ENCODE measurements at regions not wholly inside any gene's neighbourhood (a gene's known extent, or its start where the extent isn't known, plus 50 kb on each side); places are given as distances from the start of the nearest gene placed in this dataset.
A peak's percentile ranks its signal among the peaks of the same experiment; 100 is the strongest.

DNA sequence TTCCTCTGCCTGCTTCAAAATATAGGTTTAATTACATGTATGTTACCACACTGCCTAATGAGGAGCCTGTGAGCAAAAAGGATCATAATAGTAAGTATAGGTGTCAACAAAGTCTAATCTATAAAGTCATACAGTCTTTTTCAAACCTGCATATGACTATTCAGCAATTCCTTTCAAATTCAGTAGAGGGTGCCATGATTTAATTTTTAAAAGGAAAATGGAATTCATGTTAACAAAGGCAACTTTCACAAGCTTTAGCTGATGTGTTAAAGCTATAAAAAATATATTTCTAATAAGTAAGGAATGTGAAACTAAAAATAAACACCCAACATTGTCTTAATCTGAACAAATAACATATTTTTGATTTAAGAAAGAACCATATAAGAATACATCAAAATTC lies 52.1 kb downstream of the MPP7 start:
- peak; percentile 16 for DNase-seq (ENCODE audit: low spot score)

DNA sequence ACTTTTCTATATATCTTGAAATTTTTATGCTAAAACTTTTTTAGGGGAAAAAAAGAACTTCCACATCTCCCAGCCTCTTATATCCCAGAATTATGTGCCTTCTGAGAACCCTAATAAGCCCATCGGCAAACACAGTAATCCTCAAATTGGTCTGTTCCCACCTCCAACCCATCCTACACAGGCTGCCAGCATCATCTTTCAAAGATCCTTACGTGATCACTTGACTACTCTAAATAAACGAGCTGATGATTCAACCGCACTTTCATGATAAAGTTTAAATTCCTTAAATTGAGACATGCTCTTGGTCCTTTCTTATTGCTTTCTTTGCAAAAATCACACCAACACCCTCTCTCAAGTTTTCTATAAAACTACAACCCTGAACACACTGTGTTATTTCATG lies 52.5 kb downstream of the MPP7 start:
- DNase-seq (ENCODE audit: low spot score) = no peak

DNA sequence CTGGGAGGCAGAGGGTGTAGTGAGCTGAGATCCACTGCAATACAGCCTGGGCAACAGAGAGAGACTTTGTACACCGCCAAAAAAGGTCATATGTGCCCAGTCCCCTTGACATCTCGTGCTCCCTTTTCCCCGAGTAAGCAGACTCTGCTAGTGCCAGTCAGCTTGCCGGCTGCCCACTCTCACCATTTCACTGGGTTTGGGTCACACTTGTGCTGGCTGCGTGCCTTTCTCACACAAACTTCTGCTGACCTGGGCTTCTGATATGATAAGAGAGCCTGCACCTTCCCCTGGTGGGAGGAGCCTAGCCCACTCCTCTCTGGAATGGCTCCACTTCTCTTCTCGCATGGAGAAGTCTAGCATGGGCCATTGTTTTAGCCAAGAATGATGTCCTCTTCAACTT lies 53.4 kb downstream of the MPP7 start:
- DNase-seq (ENCODE audit: low spot score) = no peak

DNA sequence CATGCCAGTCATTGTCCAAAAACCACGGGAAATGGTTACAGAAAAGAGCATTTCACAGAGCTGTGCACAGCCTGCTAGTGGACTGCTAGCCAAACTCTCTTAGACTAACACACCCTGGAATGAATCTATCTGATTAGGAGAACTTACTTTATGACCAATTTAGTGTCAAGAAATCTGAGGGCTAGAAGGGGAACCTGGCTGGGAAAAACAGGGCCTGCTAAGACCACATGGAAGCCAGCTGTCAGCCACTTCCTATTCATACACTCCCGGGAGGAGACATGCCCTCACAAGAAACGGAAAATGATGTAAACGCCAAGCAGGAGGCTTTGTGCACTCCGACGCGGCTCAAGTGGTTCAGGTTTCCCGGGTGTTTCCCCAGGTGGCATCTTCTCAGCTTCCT lies 54.8 kb downstream of the MPP7 start:
- no peak for DNase-seq (ENCODE audit: low spot score)

DNA sequence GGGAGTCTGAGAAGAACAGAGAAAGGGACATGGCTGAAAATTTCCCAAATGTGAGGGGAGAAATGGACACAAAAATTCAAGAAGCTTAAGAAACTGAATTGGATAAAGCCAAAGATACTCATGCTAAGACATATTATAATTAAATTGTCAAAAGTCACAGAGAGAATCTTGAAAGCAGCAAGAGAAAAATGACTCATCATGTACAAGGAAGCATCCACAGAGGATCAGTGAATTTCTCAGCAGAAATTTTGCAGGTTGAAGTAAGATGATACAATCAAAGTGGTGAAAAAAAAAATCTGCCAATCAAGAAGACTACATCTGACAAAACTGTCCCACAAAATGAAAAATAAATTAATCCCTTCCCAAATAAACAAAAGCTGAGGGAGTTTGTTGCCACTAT lies 56.8 kb downstream of the MPP7 start:
- DNase-seq (ENCODE audit: low spot score) = no peak

DNA sequence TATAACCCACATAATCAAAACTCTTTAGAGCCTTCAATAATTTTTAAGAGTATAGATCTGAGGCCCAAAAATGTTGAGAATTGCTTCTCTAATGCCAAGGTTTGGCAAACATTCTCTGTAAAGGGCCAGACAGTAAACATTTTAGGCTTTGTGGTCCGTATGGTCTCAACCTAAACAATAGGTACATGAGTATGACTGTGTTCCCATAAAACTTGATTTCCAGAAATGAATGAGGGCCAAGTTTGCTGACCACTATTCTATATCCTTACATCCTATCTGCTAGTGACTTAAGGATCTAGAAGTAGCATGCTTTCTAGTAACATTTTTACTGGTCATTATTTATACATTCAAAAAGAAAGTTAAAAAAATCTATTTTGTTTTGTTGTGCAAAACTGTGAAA lies 58.9 kb downstream of the MPP7 start:
- no peak for DNase-seq (ENCODE audit: low spot score)

DNA sequence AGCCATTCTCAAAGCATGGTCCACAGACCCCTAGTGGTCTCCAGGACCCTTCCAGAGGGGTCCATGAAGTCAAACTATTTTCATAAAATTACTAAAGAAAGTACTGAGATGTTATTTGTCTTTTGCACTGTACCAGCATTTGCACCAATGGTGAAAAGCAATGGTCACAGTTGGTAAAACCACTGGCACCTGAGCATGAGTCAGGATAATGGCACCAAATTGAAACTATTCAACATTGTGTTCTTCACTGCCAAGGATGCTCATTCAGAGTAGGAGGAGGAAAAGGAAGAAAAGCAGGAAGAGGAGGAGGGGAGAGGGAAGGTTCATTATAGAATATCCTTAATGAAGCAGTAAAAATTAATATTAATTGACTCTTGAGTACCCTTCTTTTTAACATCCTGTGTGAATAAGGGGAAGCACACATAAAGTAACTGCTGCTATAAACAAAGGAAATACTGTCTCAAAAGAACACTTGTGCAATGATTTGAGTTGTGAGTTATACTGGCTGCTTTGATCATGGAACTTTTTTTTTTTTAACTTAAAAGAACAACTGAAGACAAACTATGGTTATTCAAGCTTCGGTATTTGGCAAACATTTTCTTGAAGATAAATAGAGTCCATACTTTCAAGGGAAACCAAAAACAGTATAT lies 60.2 kb downstream of the MPP7 start:
- no peak for DNase-seq (ENCODE audit: low spot score)

DNA sequence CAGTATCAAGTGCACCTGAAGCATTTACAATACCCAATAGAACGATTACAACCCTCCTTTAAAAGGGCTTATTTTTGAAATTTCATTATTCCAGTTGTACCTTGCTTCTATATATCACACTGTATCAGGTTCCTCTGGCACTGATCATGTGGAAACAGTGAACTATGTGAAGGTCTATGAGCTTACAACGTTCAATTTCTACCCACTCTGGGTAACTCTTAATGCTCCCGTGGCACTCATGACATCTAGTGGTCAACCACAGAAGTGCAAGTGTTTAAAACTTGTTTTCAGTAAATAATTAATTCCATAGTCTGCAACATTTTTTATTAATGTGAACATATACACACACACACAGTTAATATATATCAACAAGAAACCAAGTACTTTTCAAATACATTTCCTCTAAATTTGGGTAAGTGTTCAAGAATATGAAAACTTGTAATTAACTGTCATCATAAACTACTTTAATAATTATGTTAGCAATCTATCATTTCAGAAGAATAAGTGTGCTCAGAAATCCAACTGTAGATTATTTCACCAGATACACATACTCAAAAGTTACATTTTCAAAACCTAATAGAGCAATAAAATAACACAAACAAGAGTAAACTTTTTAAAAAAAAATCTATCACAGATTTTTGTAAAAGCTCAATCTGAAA lies 61.0 kb downstream of the MPP7 start:
- DNase-seq (ENCODE audit: low spot score) = peak; percentile 4

DNA sequence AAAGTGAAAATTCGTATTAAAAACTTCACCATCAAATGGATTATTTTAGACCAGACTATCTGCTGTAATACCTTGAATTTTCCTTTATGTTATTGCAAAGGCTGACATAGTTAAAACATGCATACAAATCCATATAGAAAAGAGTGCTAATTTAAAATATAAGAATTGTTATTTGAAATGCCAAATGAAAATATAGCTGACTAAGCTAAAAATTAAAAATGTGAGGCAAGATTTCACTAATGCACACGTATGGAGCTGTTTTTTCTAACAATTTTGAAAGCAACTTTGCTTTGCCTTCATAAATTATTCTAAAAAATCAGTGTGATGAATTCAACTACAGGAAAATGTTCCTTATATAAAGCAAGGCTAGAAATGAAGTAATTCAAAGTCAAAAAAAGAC lies 62.5 kb downstream of the MPP7 start:
- no peak for DNase-seq (ENCODE audit: low spot score)

DNA sequence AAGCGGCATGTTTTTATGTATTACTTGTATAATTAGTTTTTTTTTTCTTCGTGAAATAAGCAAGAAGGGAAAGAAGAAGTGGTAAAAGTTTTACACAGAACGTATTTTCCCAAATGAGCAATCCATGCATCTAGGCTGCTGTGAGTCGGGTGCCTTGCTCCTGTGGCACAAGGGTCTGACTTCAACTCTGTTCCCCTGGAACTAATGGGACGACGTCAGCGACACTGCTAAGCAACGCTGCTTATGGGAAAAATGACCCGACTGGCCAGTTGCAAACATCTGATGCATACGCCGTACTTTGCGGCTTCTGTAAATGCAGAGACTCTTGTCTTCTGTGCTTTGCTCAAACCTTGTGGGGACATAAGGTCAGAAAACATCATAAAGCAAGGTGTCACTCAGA lies 66.3 kb downstream of the MPP7 start:
- DNase-seq (ENCODE audit: low spot score) = no peak

DNA sequence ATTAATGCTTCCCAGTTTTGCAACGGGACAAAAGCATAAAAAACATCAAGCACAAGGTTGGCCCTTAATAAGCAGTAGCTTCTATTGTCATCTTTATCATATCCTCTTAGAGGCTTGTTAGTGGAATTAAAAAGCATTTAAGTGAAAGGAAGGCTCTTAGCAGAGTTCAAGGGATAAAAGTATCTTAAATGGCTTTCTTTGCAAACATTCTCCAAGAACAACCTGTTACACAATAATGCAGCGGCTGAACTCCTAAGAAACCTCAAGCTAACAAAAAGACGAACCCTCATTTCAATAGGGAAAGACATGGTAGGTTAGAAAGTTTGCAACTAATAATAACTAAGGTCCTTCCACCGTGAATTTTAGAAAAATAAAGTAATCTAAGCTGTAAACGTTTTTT lies 82.1 kb downstream of the MPP7 start:
- DNase-seq (ENCODE audit: low spot score) = no peak

DNA sequence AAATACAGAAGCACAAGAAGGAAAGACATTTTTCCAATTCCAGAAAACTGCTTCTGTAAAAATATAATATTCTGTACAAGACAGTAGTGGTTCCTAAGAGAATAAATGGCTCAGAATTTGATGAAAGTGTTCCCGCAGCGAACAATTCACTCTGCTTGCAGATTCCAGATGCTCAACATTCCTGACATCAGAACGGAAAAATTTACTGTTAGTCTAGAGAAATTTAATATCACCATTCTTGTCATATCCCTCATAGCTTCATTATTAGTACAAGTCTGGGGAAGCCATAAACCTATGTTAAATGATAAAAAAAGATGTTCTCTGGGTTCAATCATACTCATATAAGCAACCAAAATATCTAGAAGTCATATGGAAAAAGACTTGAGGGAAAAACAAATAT lies 83.6 kb downstream of the MPP7 start:
- DNase-seq (ENCODE audit: low spot score) = no peak

DNA sequence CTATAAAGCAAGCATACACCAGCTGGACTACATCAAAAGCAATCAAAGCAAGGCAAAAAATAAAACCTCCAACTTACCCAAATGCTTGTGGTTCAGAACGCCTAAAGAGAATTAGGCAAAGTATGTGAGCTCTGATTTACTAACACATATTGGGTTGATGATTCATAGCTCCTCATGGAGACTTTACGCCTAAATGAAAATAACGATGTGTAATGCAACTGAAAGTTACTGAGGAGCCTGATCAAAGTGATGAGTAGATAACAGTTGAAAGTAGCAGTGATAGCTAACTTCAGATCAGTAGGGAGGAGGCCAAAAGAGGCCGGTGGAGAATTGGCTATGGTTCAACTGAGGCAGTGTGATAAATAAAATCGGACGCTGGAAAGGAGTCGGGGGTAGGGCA lies 85.0 kb downstream of the MPP7 start:
- DNase-seq (ENCODE audit: low spot score) = no peak

DNA sequence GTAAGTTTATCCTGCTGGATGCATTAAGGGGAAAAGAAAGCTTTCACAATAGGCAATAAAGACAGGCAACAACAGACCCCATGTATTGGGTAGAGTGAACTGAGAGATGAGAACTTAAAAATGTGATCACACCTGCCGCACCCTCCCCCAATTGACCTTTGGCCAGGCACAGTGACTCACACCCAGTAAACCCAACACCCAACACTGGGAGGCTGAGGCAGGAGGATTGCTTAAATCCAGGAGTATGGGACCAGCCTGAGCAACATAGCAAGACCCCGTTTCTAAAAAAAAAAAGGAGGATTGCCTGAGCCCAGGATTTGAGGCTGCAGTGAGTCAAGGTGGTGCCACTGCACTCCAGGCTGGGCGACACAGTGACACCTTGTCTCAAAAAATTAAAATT lies 86.9 kb downstream of the MPP7 start:
- DNase-seq (ENCODE audit: low spot score) = no peak

DNA sequence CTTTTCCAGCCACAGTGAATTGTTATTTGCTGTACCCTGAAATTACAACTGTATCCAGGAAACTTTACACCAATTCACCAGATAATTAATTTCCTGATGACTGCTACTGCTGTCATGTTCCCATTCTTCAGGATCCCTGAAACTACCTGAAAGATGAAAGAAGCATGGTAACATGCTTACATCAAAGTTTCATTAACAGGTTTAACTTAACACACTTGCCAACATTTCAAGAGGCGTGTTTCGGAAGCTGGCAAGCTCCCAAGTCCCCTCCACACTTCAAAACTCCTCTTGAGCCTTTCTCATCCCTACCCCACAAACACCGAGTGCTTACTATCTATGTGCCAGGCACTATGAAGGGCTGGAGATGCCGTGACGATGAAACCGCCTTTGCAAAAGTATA lies 88.6 kb downstream of the MPP7 start:
- no peak for DNase-seq (ENCODE audit: low spot score)

DNA sequence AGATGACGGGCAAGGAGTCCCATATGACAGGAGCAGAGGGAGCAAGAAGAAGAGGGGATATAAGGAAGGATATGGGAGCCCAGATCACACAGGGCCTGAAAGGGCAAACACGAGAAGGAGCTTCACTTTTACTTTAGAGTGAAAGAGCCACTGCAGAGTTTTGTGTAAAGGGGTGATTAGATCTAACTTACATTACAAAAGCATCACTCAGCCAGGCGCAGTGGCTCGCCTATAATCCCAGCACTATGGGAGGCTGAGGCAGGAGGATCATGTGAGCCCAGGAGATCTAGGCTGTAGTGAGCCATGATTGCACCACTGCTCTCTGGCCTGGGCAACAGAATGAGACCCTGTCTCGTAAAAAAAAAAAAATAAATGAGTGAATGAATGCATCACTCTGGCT lies 91.1 kb downstream of the MPP7 start:
- DNase-seq (ENCODE audit: low spot score) = no peak

DNA sequence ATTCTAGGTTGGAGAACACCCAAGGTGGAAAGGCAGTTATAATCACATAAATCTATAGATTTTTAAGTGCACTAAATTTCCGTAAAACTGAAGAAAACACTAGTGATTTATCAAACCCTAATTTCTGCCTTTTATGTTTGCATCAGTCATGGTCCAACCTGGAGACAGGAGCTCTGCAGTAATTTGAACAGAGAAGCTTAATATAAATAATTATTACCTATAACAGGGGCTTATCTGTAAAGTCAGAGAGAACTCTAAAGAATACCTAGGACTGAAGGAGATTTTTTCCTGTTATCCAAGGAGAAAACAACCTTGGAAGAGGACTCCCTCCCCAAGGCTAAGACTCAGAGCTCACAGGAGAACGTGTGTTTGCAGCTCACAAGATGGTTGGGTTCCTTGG lies 95.1 kb downstream of the MPP7 start:
- no peak for DNase-seq (ENCODE audit: low spot score)

DNA sequence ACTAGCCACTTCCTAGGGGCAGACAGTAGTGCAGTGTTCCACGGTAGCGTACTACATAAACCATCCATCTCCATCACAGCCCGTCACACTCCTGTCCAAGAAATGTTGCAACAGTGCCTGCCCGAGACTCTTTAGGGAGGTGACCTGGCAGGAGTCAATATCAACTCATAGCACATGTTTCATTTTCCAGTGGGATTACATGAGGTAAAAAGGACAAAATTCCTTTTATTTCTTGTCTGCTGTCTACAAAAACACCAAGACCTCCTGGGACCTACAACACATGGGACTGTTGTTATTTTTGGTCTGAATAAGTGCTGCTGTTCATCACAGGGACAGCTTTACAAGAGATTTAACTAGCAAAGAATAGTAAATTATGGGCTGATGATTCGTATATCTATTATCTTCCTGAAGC lies 99.9 kb downstream of the MPP7 start:
- no peak for DNase-seq (ENCODE audit: low spot score)

DNA sequence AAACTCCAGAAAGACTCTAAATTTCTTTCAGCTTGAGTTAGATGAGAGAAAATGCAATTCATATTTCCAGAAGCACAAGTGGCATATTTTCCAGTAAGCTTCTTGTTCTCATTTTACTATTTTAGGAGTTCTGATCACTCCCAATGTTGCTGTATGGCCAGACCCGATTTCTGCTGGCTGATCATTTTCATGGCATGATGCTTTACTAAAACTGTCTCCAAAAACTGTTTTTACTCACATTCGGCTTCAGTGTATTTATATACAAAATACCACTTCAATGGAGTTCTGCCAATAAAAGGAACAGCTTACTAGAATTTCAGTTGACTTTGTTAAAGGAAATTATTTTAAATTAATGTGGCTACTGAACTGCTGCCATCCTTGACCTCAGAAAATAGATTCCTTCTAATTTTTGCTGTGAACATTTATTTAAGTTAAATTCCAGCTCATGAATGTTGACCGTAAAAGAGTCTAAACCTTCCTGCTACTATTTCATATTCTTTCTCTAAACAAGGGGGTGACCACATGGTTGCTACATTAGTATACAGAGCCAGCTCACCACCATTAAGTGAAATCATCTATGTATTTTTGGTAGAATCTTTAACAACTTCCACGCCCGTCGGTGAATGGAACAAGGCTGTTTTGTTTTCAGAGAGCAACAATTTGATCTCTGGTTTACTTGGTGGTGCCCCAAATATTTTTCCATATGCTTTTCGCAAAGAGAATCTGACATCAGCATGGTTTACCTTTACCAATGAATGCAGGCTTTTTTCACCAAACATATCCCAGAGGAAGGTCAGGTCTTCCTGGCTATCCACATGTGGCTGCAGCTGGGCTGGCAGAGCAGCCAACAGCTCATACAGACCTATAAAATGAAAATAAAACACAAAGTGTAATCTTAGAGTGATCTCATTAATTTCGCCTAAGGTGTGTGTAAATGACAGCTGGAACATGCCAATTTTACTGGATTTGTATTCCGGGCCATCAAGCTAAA lies 101.2 kb downstream of the MPP7 start:
- no peak for DNase-seq (ENCODE audit: low spot score)

DNA sequence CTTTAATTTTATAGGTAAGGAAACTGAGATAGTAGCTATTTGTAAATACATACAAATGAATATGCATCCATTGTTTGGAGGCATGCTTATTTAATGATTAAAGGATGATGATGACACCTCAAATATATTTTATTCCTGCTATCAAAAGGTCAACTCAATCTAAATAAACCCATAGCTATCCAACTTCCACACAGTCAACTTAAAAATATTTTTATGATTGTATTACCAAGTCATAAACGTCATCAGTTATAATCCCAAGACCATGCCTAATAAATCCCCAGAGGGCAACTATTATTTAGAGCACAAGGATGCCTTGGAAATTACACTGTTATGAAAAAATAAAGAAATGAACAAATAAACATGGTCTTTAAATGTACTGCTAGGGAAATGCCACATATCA lies 102.1 kb downstream of the MPP7 start:
- no peak for DNase-seq (ENCODE audit: low spot score)

DNA sequence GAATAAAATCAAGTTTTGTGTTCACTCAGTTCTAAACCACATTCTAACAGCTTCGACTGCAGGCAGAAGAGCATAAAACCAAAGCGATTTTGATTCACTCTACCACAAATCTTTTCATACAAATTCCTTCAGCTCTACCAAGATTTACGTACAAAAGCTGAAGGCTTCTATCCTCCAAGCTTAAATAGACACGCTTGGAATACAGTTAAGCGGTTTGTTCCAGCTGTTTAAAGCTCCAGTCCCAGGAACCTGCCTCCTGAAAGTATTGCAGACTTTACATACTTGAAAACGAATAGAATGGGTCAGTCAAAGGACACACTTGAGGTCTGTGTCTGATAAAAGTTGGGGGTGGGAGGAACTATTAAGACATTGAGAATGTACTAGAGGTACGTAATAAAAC lies 102.9 kb downstream of the MPP7 start:
- DNase-seq (ENCODE audit: low spot score) = no peak

DNA sequence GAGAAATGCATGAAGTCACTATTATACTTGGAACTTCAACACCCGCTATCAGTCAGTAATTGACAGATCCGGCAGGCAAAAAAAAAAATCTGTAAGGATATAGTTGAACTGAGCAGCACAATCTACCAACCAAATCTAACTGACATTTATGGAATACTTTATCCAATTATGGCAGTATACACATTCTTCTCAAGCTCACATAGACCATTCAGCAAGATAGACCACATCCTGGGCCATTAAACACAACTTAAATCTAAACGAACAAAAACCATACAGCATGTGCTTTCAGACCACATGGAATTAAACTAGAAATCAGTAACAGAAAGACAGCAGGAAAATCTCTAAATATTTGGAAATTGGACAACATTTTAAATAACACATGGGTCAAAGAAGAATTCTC lies 112.7 kb downstream of the MPP7 start:
- no peak for DNase-seq (ENCODE audit: low spot score)

DNA sequence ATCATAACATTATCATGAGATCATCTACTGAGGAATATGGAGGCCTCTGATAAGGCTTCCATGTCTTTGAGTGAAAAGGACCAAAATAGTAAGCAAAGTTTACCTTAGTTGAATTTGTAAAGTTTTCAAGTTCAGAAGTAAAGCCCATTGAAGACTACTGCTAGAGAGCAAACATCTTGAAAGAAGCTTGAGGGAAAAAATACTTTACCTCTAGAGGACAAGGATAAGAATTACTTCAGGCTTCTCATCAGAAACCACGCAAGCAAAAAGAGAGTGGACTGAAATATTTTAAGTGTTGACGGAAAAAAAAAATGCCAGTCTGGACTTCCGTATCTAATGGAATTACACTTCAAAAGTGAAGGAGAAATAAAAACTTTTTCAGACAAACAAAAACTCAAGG lies 114.3 kb downstream of the MPP7 start:
- DNase-seq (ENCODE audit: low spot score) = no peak
